H9 (cell line): ENCODE measurements at regions not wholly inside any gene's neighbourhood (a gene's known extent, or its start where the extent isn't known, plus 50 kb on each side); places are given as distances from the start of the nearest gene placed in this dataset.

Experiments used
- DNase-seq: peaks from one replicate; pipeline ENCODE4 v3.0.0-alpha.2; 2017
- H2AFZ ChIP-seq: one replicate; pipeline ENCODE4 v1.6.1; 2013; ENCODE audit warnings: mild to moderate bottlenecking, low read length, control low read depth, moderate library complexity
- H2AK5ac ChIP-seq: 2 replicates; pipeline ENCODE4 v1.6.1; 2013; ENCODE audit warnings: low read length, control low read depth, mixed read lengths; ENCODE audit not compliant: insufficient read length
- H2BK120ac ChIP-seq: one replicate; pipeline ENCODE4 v1.6.1; 2013; ENCODE audit warnings: low read depth, mild to moderate bottlenecking, low read length, control low read depth, inconsistent platforms; ENCODE audit not compliant: poor library complexity, severe bottlenecking
- H2BK12ac ChIP-seq: 2 replicates; pipeline ENCODE4 v1.6.1; 2013; ENCODE audit warnings: low read length, control low read depth, mixed read lengths, low read depth; ENCODE audit not compliant: insufficient read length
- H2BK15ac ChIP-seq: 2 replicates; pipeline ENCODE4 v1.6.1; 2013; ENCODE audit warnings: low read depth, low read length, control low read depth
- H2BK20ac ChIP-seq: one replicate; pipeline ENCODE4 v1.6.1; 2013; ENCODE audit warnings: low read depth, mild to moderate bottlenecking, low read length, control low read depth, inconsistent platforms; ENCODE audit not compliant: poor library complexity, severe bottlenecking
- H2BK5ac ChIP-seq: 2 replicates; pipeline ENCODE4 v1.6.1; 2013; ENCODE audit warnings: low read length, control low read depth, mixed read lengths; ENCODE audit not compliant: insufficient read length
- H3K14ac ChIP-seq: 2 replicates; pipeline ENCODE4 v1.6.1; 2013; ENCODE audit warnings: low read length, control low read depth; ENCODE audit not compliant: insufficient read depth
- H3K18ac ChIP-seq: 2 replicates; pipeline ENCODE4 v1.6.1; 2013; ENCODE audit warnings: low read depth, mild to moderate bottlenecking, mixed read lengths, low read length, control low read depth; ENCODE audit not compliant: insufficient read length
- H3K23ac ChIP-seq: 2 replicates; pipeline ENCODE4 v1.6.1; 2013; ENCODE audit warnings: low read length, control low read depth, mixed read lengths, low read depth; ENCODE audit not compliant: insufficient read length
- H3K23me2 ChIP-seq: 2 replicates; pipeline ENCODE4 v1.6.1; 2013; ENCODE audit warnings: low read depth, mild to moderate bottlenecking, mixed read lengths, low read length, control low read depth; ENCODE audit not compliant: insufficient read length, poor library complexity, severe bottlenecking
- H3K27ac ChIP-seq: 2 replicates; pipeline ENCODE4 v1.5.1; 2013; ENCODE audit warnings: low read length, control low read depth, mixed read lengths, low read depth; ENCODE audit not compliant: insufficient read length
- H3K27me3 ChIP-seq: 2 replicates; pipeline ENCODE4 v1.6.1; 2013; ENCODE audit warnings: low read length, control low read depth, inconsistent platforms; ENCODE audit not compliant: insufficient read depth
- H3K4ac ChIP-seq: 2 replicates; pipeline ENCODE4 v1.6.1; 2013; ENCODE audit warnings: low read depth, mild to moderate bottlenecking, control low read depth, inconsistent platforms, low read length, moderate library complexity
- H3K4me1 ChIP-seq: 2 replicates; pipeline ENCODE4 v1.6.1; 2013; ENCODE audit warnings: low read length, control low read depth, inconsistent platforms; ENCODE audit not compliant: insufficient read depth
- H3K4me2 ChIP-seq: 2 replicates; pipeline ENCODE4 v1.6.1; 2013; ENCODE audit warnings: low read length, control low read depth, mixed read lengths; ENCODE audit not compliant: insufficient read length, insufficient read depth
- H3K56ac ChIP-seq: 2 replicates; pipeline ENCODE4 v1.6.1; 2013; ENCODE audit warnings: low read depth, mild to moderate bottlenecking, mixed read lengths, low read length, control low read depth; ENCODE audit not compliant: insufficient read length
- H3K79me1 ChIP-seq: 2 replicates; pipeline ENCODE4 v1.6.1; 2013; ENCODE audit warnings: low read depth, mild to moderate bottlenecking, moderate library complexity, low read length, control low read depth, inconsistent platforms; ENCODE audit not compliant: insufficient read depth, poor library complexity, severe bottlenecking
- H3K79me2 ChIP-seq: 2 replicates; pipeline ENCODE4 v1.6.1; 2013; ENCODE audit warnings: low read length, control low read depth, inconsistent platforms; ENCODE audit not compliant: insufficient read depth
- H3K9ac ChIP-seq: 2 replicates; pipeline ENCODE4 v1.6.1; 2013; ENCODE audit warnings: low read length, control low read depth, mixed read lengths; ENCODE audit not compliant: insufficient read length; ENCODE audit errors: extremely low read depth
- H3K9me3 ChIP-seq: one replicate; pipeline ENCODE4 v1.6.1; 2013; ENCODE audit warnings: low read depth, low read length, inconsistent platforms; ENCODE audit not compliant: control insufficient read depth
- H3T11ph ChIP-seq: one replicate; pipeline ENCODE4 v1.6.1; 2013; ENCODE audit warnings: mild to moderate bottlenecking, low read length, control low read depth, inconsistent platforms
- H4K20me1 ChIP-seq: one replicate; pipeline ENCODE4 v1.6.1; 2013; ENCODE audit not compliant: control insufficient read depth, insufficient read length, insufficient read depth
- H4K5ac ChIP-seq: 2 replicates; pipeline ENCODE4 v1.6.1; 2013; ENCODE audit warnings: low read depth, mild to moderate bottlenecking, mixed read lengths, low read length, control low read depth; ENCODE audit not compliant: insufficient read length
- H4K8ac ChIP-seq: replicated peaks from 2 replicates; pipeline ENCODE4 v1.6.1; 2013; ENCODE audit warnings: low read length, control low read depth, mixed read lengths, low read depth; ENCODE audit not compliant: insufficient read length
- H4K91ac ChIP-seq: 2 replicates; pipeline ENCODE4 v1.6.1; 2013; ENCODE audit warnings: low read depth, mild to moderate bottlenecking, moderate library complexity, mixed read lengths, low read length, control low read depth; ENCODE audit not compliant: insufficient read length
- H3K27ac Mint-ChIP-seq, 3 experiments: 2 replicates in 2 of 3; 3 replicates in 1 of 3; pipeline ENCODE4 v1.8.0; 2020 to 2021; ENCODE audit warnings: mixed read lengths in 3 of 3, mild to moderate bottlenecking in 1 of 3, moderate library complexity in 1 of 3
- H3K27me3 Mint-ChIP-seq: 2 replicates; pipeline ENCODE4 v1.8.0; 2021; ENCODE audit warnings: low read depth, mild to moderate bottlenecking, moderate library complexity, mixed read lengths
- H3K36me3 Mint-ChIP-seq, 3 experiments: 2 replicates in 2 of 3; 3 replicates in 1 of 3; pipeline ENCODE4 v1.8.0; 2020 to 2021; ENCODE audit warnings: low read depth in 3 of 3, mixed read lengths in 3 of 3; ENCODE audit not compliant: insufficient read depth in 1 of 3
- H3K4me1 Mint-ChIP-seq, 2 experiments: 2 replicates each; pipeline ENCODE4 v1.8.0; 2020; ENCODE audit warnings: mixed read lengths in 2 of 2
- H3K4me3 Mint-ChIP-seq, 2 experiments: 2 replicates in 1 of 2; 3 replicates in 1 of 2; pipeline ENCODE4 v1.8.0; 2020 to 2021; ENCODE audit warnings: mild to moderate bottlenecking in 2 of 2, mixed read lengths in 2 of 2, moderate library complexity in 1 of 2
- H3K9me3 Mint-ChIP-seq, 2 experiments: 2 replicates in 1 of 2; 3 replicates in 1 of 2; pipeline ENCODE4 v1.8.0; 2020; ENCODE audit warnings: mild to moderate bottlenecking in 2 of 2, mixed read lengths in 2 of 2, moderate library complexity in 1 of 2
- WGBS: extraction: QIAGEN DNeasy Blood & Tissue Kit; methylation state at CpG from one replicate; pipeline ENCODE4 v1.1.7; 2013; ENCODE audit warnings: missing lambda C conversion rate, low lambda C conversion rate, mixed read lengths; ENCODE audit not compliant: insufficient read length; ENCODE audit errors: extremely low coverage; 5-methylcytosine and 5-hydroxymethylcytosine counted together
- TF ChIP-seq, protein P1 (sequence below): fragments of 200-600 bp; sonication (generic); conservative IDR thresholded peaks from 3 replicates; pipeline ENCODE4 v1.8.0; 2021; ENCODE audit warnings: antibody characterized with exemption, mild to moderate bottlenecking

DNA sequence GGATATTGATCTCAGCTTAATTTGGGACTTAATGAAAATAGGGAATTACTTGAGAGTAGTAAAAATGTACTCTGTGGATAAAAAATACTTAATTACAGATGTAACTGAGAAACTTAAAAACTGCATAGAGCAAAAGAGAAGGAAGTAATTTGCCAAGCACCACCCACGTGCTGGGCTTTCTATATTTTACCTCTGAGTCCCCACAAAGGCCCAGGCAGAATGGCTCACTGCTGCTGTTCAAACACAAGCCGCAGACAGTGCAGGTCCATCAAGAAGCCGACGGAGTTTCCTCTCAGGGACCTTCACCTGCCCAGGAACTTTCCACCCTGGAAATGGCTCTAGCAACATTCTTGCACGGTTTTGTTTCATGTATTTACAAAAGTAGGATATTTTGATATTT, 77.2 kb upstream of the TRPM1 start:
- Histone ChIP-seq H2BK12ac (no peak overlapping the region), H3K14ac (no peak overlapping the region), H3K79me1 (no peaks in the 10 kb centered on the region), H3K18ac (no peak overlapping the region), H4K20me1 (no peaks in the 10 kb centered on the region), H3K9ac (no peak overlapping the region), H3K27ac (no peak overlapping the region), H2BK120ac (no peak overlapping the region), H3K23me2 (no peaks in the 10 kb centered on the region), H3K4me2 (no peak overlapping the region), H2AFZ (no peak overlapping the region), H4K8ac (no peak overlapping the region), H3K27me3 (no peaks in the 10 kb centered on the region), H2AK5ac (no peak overlapping the region), H3K9me3 (no peaks in the 10 kb centered on the region), H4K91ac (no peak overlapping the region), H2BK5ac (no peak overlapping the region), H2BK20ac (no peak overlapping the region), H2BK15ac (no peak overlapping the region), H4K5ac (no peak overlapping the region), H3K4ac (no peak overlapping the region), H3K56ac (no peak overlapping the region), H3T11ph (no peak overlapping the region), H3K79me2 (no peaks in the 10 kb centered on the region), H3K4me1 (no peaks in the 10 kb centered on the region; the same call in 1 of the 2 replicates), H3K23ac (no peak overlapping the region)
- no peak overlapping the region for H3K4me3 Mint-ChIP-seq
- peaks cover 17 to 20% of the 10 kb centered on the region in 2 experiments for H3K4me1 Mint-ChIP-seq
- TF ChIP-seq, protein P1, sequence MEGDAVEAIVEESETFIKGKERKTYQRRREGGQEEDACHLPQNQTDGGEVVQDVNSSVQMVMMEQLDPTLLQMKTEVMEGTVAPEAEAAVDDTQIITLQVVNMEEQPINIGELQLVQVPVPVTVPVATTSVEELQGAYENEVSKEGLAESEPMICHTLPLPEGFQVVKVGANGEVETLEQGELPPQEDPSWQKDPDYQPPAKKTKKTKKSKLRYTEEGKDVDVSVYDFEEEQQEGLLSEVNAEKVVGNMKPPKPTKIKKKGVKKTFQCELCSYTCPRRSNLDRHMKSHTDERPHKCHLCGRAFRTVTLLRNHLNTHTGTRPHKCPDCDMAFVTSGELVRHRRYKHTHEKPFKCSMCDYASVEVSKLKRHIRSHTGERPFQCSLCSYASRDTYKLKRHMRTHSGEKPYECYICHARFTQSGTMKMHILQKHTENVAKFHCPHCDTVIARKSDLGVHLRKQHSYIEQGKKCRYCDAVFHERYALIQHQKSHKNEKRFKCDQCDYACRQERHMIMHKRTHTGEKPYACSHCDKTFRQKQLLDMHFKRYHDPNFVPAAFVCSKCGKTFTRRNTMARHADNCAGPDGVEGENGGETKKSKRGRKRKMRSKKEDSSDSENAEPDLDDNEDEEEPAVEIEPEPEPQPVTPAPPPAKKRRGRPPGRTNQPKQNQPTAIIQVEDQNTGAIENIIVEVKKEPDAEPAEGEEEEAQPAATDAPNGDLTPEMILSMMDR: no peak
- DNase-seq: no peak
- no CpG with 5 or more reads among the region's 5 CpGs for WGBS
- H3K36me3 Mint-ChIP-seq: peaks cover 5 to 10% (median 5%) of the 10 kb centered on the region in 3 experiments; a peak in 5 of 7 replicates
- H3K9me3 Mint-ChIP-seq: peaks cover 9 to 13% of the 10 kb centered on the region in 2 experiments
- no peaks in the 10 kb centered on the region; the same call in none of the 2 replicates for H3K27me3 Mint-ChIP-seq
- H3K27ac Mint-ChIP-seq: no peak overlapping the region
